Glutamatergic neuron (in vitro differentiated cells): ENCODE measurements at regions not wholly inside any gene's neighbourhood (a gene's known extent, or its start where the extent isn't known, plus 50 kb on each side); places are given as distances from the start of the nearest gene placed in this dataset.

Experiments used
- DNase-seq: peaks from one replicate; pipeline ENCODE4 v3.0.0; 2022
- H3K27ac Mint-ChIP-seq: one replicate; pipeline ENCODE4 v1.8.0; 2020; ENCODE audit warnings: mild to moderate bottlenecking, mixed read lengths, inconsistent platforms; ENCODE audit not compliant: unreplicated experiment
- H3K27me3 Mint-ChIP-seq: one replicate; pipeline ENCODE4 v1.8.0; 2020; ENCODE audit warnings: mild to moderate bottlenecking, moderate library complexity, mixed read lengths, inconsistent platforms; ENCODE audit not compliant: unreplicated experiment
- H3K36me3 Mint-ChIP-seq: one replicate; pipeline ENCODE4 v1.8.0; 2020; ENCODE audit warnings: mild to moderate bottlenecking, mixed read lengths, inconsistent platforms; ENCODE audit not compliant: unreplicated experiment
- H3K4me1 Mint-ChIP-seq: one replicate; pipeline ENCODE4 v1.8.0; 2020; ENCODE audit warnings: mild to moderate bottlenecking, low read depth, mixed read lengths, inconsistent platforms; ENCODE audit not compliant: unreplicated experiment
- H3K4me3 Mint-ChIP-seq: one replicate; pipeline ENCODE4 v1.8.0; 2020; ENCODE audit warnings: mild to moderate bottlenecking, mixed read lengths, inconsistent platforms; ENCODE audit not compliant: unreplicated experiment
- H3K9me3 Mint-ChIP-seq: one replicate; pipeline ENCODE4 v1.8.0; 2020; ENCODE audit warnings: mild to moderate bottlenecking, moderate library complexity, mixed read lengths, inconsistent platforms; ENCODE audit not compliant: unreplicated experiment
- CTCF ChIP-seq: fragments of 200-600 bp; sonication (generic); IDR thresholded peaks from one replicate; pipeline ENCODE4 v1.5.0; 2021; ENCODE audit not compliant: partially characterized antibody, unreplicated experiment

GRCh38 chr12:104863296-104863948 is 94.7 kb downstream of the SLC41A2 start:
- H3K27me3 Mint-ChIP-seq: no peaks in the 10 kb centered on the region
- no peak for TF ChIP-seq CTCF
- DNase-seq: no peak

GRCh38 chr12:104858611-104859543 is 99.2 kb downstream of the SLC41A2 start:
- Mint-ChIP-seq H3K4me3 (no peak overlapping the region), H3K36me3 (no peaks in the 10 kb centered on the region), H3K27ac (no peak overlapping the region), H3K4me1 (no peaks in the 10 kb centered on the region), H3K27me3 (no peaks in the 10 kb centered on the region), H3K9me3 (no peaks in the 10 kb centered on the region)
- no peak for TF ChIP-seq CTCF
- DNase-seq: no peak

More at GRCh38 chr12:104863296-104863948, 94.7 kb downstream of the SLC41A2 start:
- H3K36me3 Mint-ChIP-seq: no peaks in the 10 kb centered on the region
- H3K27ac Mint-ChIP-seq: no peak overlapping the region
- no peak overlapping the region for H3K4me3 Mint-ChIP-seq
- no peaks in the 10 kb centered on the region for H3K9me3 Mint-ChIP-seq
- no peaks in the 10 kb centered on the region for H3K4me1 Mint-ChIP-seq

- DNase-seq: no peak
- H3K4me1 Mint-ChIP-seq: no peaks in the 10 kb centered on the region
- no peak overlapping the region for H3K4me3 Mint-ChIP-seq
- H3K27ac Mint-ChIP-seq: no peak overlapping the region
- no peaks in the 10 kb centered on the region for H3K36me3 Mint-ChIP-seq
- H3K9me3 Mint-ChIP-seq: no peaks in the 10 kb centered on the region
- no peak for TF ChIP-seq CTCF
- no peaks in the 10 kb centered on the region for H3K27me3 Mint-ChIP-seq
Observed at GRCh38 chr12:104856531-104856930, 101.6 kb downstream of the SLC41A2 start.

- no peaks in the 10 kb centered on the region for H3K9me3 Mint-ChIP-seq
- no peaks in the 10 kb centered on the region for H3K27me3 Mint-ChIP-seq
- no peak for TF ChIP-seq CTCF
Observed at GRCh38 chr12:104855599-104855998, 102.5 kb downstream of the SLC41A2 start.

GRCh38 chr12:104852896-104853295 is 105.2 kb downstream of the SLC41A2 start:
- no peak overlapping the region for H3K27ac Mint-ChIP-seq
- H3K9me3 Mint-ChIP-seq: no peaks in the 10 kb centered on the region
- no peaks in the 10 kb centered on the region for H3K27me3 Mint-ChIP-seq

More at GRCh38 chr12:104855599-104855998, 102.5 kb downstream of the SLC41A2 start:
- Mint-ChIP-seq H3K4me3 (no peak overlapping the region), H3K4me1 (no peaks in the 10 kb centered on the region), H3K27ac (no peak overlapping the region), H3K36me3 (no peaks in the 10 kb centered on the region)
- no peak for DNase-seq

More at GRCh38 chr12:104852896-104853295, 105.2 kb downstream of the SLC41A2 start:
- H3K36me3 Mint-ChIP-seq: no peaks in the 10 kb centered on the region
- H3K4me1 Mint-ChIP-seq: no peaks in the 10 kb centered on the region
- DNase-seq: no peak
- H3K4me3 Mint-ChIP-seq: no peak overlapping the region
- no peak for TF ChIP-seq CTCF
